Mesenchymal stem cell (in vitro differentiated cells and primary cell): ENCODE measurements at regions not wholly inside any gene's neighbourhood (a gene's known extent, or its start where the extent isn't known, plus 50 kb on each side); places are given as distances from the start of the nearest gene placed in this dataset.
"Not testable (repeated sequence)": the region's sequence is repeated elsewhere in the genome, so short reads cannot be mapped to it uniquely, and the experiment has no call there.

Experiments used
- DNase-seq: peaks from one replicate; pipeline ENCODE4 v3.0.0-alpha.2; 2013
- H2AFZ ChIP-seq: one replicate; pipeline ENCODE4 v1.6.1; 2013; ENCODE audit warnings: low read depth, mild to moderate bottlenecking, control low read depth, inconsistent platforms, low read length, moderate library complexity
- H2AK5ac ChIP-seq: 2 replicates; pipeline ENCODE4 v1.6.1; 2013; ENCODE audit warnings: low read length, moderate library complexity, mild to moderate bottlenecking, inconsistent platforms; ENCODE audit not compliant: severe bottlenecking
- H2BK120ac ChIP-seq: one replicate; pipeline ENCODE4 v1.6.1; 2013; ENCODE audit warnings: low read depth, mild to moderate bottlenecking, inconsistent platforms, low read length, moderate library complexity
- H2BK12ac ChIP-seq, 2 experiments: one replicate each; pipeline ENCODE4 v1.6.1; 2013; ENCODE audit warnings: inconsistent platforms in 2 of 2, low read length in 2 of 2, mild to moderate bottlenecking in 2 of 2, moderate library complexity in 2 of 2, control low read depth in 1 of 2
- H2BK15ac ChIP-seq: one replicate; pipeline ENCODE4 v1.6.1; 2013; ENCODE audit warnings: mild to moderate bottlenecking, low read depth, inconsistent platforms; ENCODE audit not compliant: poor library complexity, severe bottlenecking
- H2BK5ac ChIP-seq: 2 replicates; pipeline ENCODE4 v1.6.1; 2013; ENCODE audit warnings: low read depth, mild to moderate bottlenecking, low read length, control low read depth, inconsistent platforms; ENCODE audit not compliant: poor library complexity, severe bottlenecking
- H3K14ac ChIP-seq, 2 experiments: one replicate each; pipeline ENCODE4 v1.6.1; 2013; ENCODE audit warnings: inconsistent platforms in 2 of 2, low read length in 2 of 2, control low read depth in 1 of 2, mild to moderate bottlenecking in 1 of 2, moderate library complexity in 1 of 2
- H3K18ac ChIP-seq, 2 experiments: one replicate each; pipeline ENCODE4 v1.6.1; 2013; ENCODE audit warnings: inconsistent platforms in 2 of 2, low read length in 2 of 2, control low read depth in 1 of 2, low read depth in 1 of 2, mild to moderate bottlenecking in 1 of 2
- H3K23ac ChIP-seq, 2 experiments: one replicate each; pipeline ENCODE4 v1.6.1; 2013; ENCODE audit warnings: inconsistent platforms in 2 of 2, low read length in 2 of 2, mild to moderate bottlenecking in 2 of 2, moderate library complexity in 2 of 2, control low read depth in 1 of 2
- H3K27ac ChIP-seq: 2 replicates; pipeline ENCODE4 v1.5.1; 2013; ENCODE audit warnings: mild to moderate bottlenecking, moderate library complexity, low read length, control low read depth, inconsistent platforms; ENCODE audit not compliant: poor library complexity, severe bottlenecking
- H3K27me3 ChIP-seq, 2 experiments: 2 replicates each; pipeline versions ENCODE4 v1.6.1 to v1.7.0; 2013; ENCODE audit warnings: low read length in 2 of 2, mild to moderate bottlenecking in 2 of 2, moderate library complexity in 2 of 2, control low read depth in 1 of 2, inconsistent platforms in 1 of 2; ENCODE audit not compliant: control insufficient read depth in 1 of 2, insufficient read depth in 1 of 2
- H3K36me3 ChIP-seq, 2 experiments: 2 replicates each; pipeline versions ENCODE4 v1.6.1 to v1.7.0; 2013; ENCODE audit warnings: low read length in 2 of 2, control low read depth in 1 of 2, inconsistent platforms in 1 of 2, low read depth in 1 of 2, mild to moderate bottlenecking in 1 of 2; ENCODE audit not compliant: insufficient read depth in 2 of 2, control insufficient read depth in 1 of 2
- H3K4ac ChIP-seq, 2 experiments: one replicate each; pipeline ENCODE4 v1.6.1; 2013; ENCODE audit warnings: inconsistent platforms in 2 of 2, low read length in 2 of 2, mild to moderate bottlenecking in 2 of 2, moderate library complexity in 2 of 2, control low read depth in 1 of 2, low read depth in 1 of 2
- H3K4me1 ChIP-seq: 2 replicates; pipeline ENCODE4 v1.6.1; 2013; ENCODE audit warnings: low read depth, low read length, control low read depth; ENCODE audit not compliant: control insufficient read depth, insufficient read depth
- H3K4me2 ChIP-seq: 2 replicates; pipeline ENCODE4 v1.6.1; 2013; ENCODE audit warnings: low read length, mild to moderate bottlenecking, inconsistent platforms; ENCODE audit not compliant: poor library complexity, severe bottlenecking
- H3K4me3 ChIP-seq, 2 experiments: 2 replicates each; pipeline versions ENCODE4 v1.5.1 to v1.7.0; 2013; ENCODE audit warnings: low read length in 2 of 2, mild to moderate bottlenecking in 2 of 2, control low read depth in 1 of 2, low read depth in 1 of 2; ENCODE audit not compliant: insufficient read depth in 1 of 2
- H3K79me1 ChIP-seq: replicated peaks from 2 replicates; pipeline ENCODE4 v1.6.1; 2013; ENCODE audit warnings: mild to moderate bottlenecking, control low read depth, low read length, inconsistent platforms; ENCODE audit not compliant: poor library complexity, severe bottlenecking
- H3K9ac ChIP-seq: 2 replicates; pipeline ENCODE4 v1.7.0; 2013; ENCODE audit warnings: mild to moderate bottlenecking, low read length, moderate library complexity
- H3K9me3 ChIP-seq: 2 replicates; pipeline ENCODE4 v1.7.0; 2013; ENCODE audit warnings: mild to moderate bottlenecking, low read length; ENCODE audit not compliant: control insufficient read depth
- H4K8ac ChIP-seq: one replicate; pipeline ENCODE4 v1.6.1; 2013; ENCODE audit warnings: inconsistent platforms, mild to moderate bottlenecking, low read length, moderate library complexity
- H4K91ac ChIP-seq: one replicate; pipeline ENCODE4 v1.6.1; 2013; ENCODE audit warnings: mild to moderate bottlenecking, low read length, inconsistent platforms
- WGBS: methylation state at CpG from one replicate; pipeline ENCODE4 v1.1.7; 2013; ENCODE audit warnings: mixed read lengths; 5-methylcytosine and 5-hydroxymethylcytosine counted together

DNA sequence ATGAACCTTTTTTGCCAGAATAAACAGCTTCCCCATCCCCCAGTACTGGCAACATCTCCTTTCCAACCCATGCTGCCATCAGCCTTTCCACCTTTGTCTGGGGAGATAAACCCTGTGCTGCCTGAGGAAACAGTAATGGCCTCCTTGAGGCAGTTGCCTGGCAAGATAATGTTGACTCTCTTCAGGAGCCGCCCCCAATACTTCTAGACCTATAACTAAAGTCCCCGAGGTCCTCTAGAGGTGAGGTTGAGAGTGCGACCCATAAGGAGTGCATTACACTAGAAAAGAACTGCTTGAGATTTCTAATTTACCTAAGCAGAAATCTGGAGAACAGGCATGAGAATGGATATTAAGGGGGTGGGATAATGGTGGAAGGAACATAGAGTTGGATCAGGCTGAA lies 963.2 kb upstream of the PCDH7 start:
- Histone ChIP-seq H3K23ac (no peak overlapping the region), H3K9me3 (no peaks in the 10 kb centered on the region), H3K27me3 (no peaks in the 10 kb centered on the region), H2BK15ac (no peak overlapping the region), H2BK5ac (no peak overlapping the region), H3K4me3 (no peak overlapping the region), H2BK120ac (no peak overlapping the region), H3K18ac (no peak overlapping the region), H3K79me1 (no peaks in the 10 kb centered on the region), H4K8ac (no peak overlapping the region), H3K14ac (no peak overlapping the region), H2AFZ (no peak overlapping the region), H3K9ac (no peak overlapping the region), H3K4me2 (no peak overlapping the region), H4K91ac (no peak overlapping the region), H2AK5ac (no peak overlapping the region), H2BK12ac (no peak overlapping the region), H3K4me1 (no peaks in the 10 kb centered on the region), H3K27ac (no peak overlapping the region), H3K36me3 (no peaks in the 10 kb centered on the region), H3K4ac (no peak overlapping the region)
- WGBS = 74% methylated on average over 2 of the region's 3 CpGs
- DNase-seq = no peak

DNA sequence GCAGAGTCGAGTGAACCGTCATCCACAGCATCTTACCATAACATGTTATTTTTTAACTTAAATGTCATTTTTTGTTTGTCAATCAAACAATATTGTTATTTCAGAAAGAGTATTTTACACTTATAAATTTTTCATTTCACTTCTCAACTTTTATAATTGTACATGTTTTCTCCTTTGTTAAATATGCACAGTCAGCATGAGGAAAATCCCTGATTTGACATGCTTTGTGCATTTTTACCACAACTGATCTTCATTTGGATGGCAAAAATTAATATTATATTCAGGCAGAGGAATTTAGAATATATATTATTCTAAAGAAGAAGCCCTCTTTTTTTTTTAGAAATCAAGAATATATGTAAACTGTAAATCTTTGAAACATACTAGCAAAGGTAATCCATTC lies 958.0 kb upstream of the PCDH7 start:
- no peak overlapping the region for H2BK120ac ChIP-seq
- H3K18ac ChIP-seq = no peak overlapping the region
- H3K4me3 ChIP-seq = no peak overlapping the region
- H3K23ac ChIP-seq = no peak overlapping the region
- H3K9ac ChIP-seq = no peak overlapping the region
- H3K79me1 ChIP-seq = no peaks in the 10 kb centered on the region
- DNase-seq = no peak
- H3K14ac ChIP-seq = no peak overlapping the region
- H3K27me3 ChIP-seq = no peaks in the 10 kb centered on the region
- no peaks in the 10 kb centered on the region for H3K36me3 ChIP-seq
- no peak overlapping the region for H3K4me2 ChIP-seq
- H2BK5ac ChIP-seq = no peak overlapping the region
- no peak overlapping the region for H2AFZ ChIP-seq
- H4K8ac ChIP-seq = no peak overlapping the region
- WGBS = 86% methylated on average over 2 of the region's 2 CpGs
- H3K27ac ChIP-seq = no peak overlapping the region
- no peak overlapping the region for H2AK5ac ChIP-seq
- no peak overlapping the region for H4K91ac ChIP-seq
- H3K9me3 ChIP-seq = no peaks in the 10 kb centered on the region
- no peak overlapping the region for H2BK15ac ChIP-seq
- H3K4ac ChIP-seq = no peak overlapping the region
- no peak overlapping the region for H2BK12ac ChIP-seq
- H3K4me1 ChIP-seq = no peaks in the 10 kb centered on the region

DNA sequence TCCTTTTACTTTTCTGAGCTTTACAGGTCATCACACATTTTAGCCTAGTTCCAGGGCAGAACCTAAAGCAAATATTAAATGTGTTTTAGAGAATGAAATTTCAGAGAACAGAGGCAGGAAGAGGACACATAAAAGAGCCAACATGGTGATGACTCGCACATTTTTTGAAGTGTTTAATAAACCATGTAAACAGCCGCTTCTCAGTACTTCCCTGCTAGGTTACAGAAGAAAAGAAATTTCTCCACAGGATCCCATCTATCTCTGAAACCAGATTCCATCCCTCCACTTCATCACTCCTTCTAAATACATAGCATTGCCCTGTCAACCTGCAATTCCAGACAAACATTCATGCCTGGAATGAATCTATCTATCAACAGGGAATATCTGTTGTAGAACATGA lies 949.5 kb upstream of the PCDH7 start:
- H2BK15ac ChIP-seq = no peak overlapping the region
- H3K27me3 ChIP-seq = no peaks in the 10 kb centered on the region
- H3K23ac ChIP-seq = no peak overlapping the region
- H3K9ac ChIP-seq = no peak overlapping the region
- no peak overlapping the region for H2BK120ac ChIP-seq
- no peak overlapping the region for H2AK5ac ChIP-seq
- H4K91ac ChIP-seq = no peak overlapping the region
- H4K8ac ChIP-seq = no peak overlapping the region
- H3K4me3 ChIP-seq = no peak overlapping the region
- H2BK12ac ChIP-seq = no peak overlapping the region
- no peaks in the 10 kb centered on the region for H3K79me1 ChIP-seq
- no peak overlapping the region for H2BK5ac ChIP-seq
- H3K9me3 ChIP-seq = peaks cover 6% of the 10 kb centered on the region
- WGBS = 21% methylated on average over 2 of the region's 2 CpGs
- no peak overlapping the region for H3K14ac ChIP-seq
- no peak overlapping the region for H3K4me2 ChIP-seq
- H3K27ac ChIP-seq = no peak overlapping the region
- no peak overlapping the region for H3K18ac ChIP-seq
- H3K36me3 ChIP-seq = no peaks in the 10 kb centered on the region
- peak; percentile 6 for DNase-seq
- H2AFZ ChIP-seq = no peak overlapping the region
- no peaks in the 10 kb centered on the region for H3K4me1 ChIP-seq
- no peak overlapping the region for H3K4ac ChIP-seq

DNA sequence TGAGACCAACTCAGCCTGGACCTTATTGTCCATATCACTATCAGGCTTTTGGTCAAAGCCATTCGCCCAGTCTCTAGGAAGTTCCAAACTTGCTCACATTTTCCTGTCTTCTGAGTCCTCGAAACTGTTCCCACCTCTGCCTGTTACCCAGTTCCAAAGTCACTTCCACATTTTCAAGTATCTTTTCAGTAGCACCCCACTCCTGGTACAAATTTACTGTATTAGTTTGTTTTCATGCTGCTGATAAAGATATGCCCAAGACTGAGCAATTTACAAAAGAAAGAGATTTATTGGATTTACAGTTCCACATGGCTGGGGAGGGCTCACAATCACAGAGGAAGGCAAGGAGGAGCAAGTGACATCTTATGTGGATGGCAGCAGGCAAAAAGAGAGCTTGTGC lies 932.0 kb upstream of the PCDH7 start:
- H3K9ac ChIP-seq, H3K14ac ChIP-seq, H2AFZ ChIP-seq, H3K27ac ChIP-seq, H4K91ac ChIP-seq, H3K18ac ChIP-seq, H2AK5ac ChIP-seq, H2BK120ac ChIP-seq, H2BK12ac ChIP-seq, H3K4me2 ChIP-seq, H3K27me3 ChIP-seq, H2BK5ac ChIP-seq, H3K4me3 ChIP-seq, H4K8ac ChIP-seq, H3K4ac ChIP-seq, H3K36me3 ChIP-seq, H3K79me1 ChIP-seq, DNase-seq, H2BK15ac ChIP-seq, H3K23ac ChIP-seq, H3K4me1 ChIP-seq: not testable (repeated sequence)
- H3K9me3 ChIP-seq = peaks cover 19% of the 10 kb centered on the region
- WGBS = 64% methylated on average over 2 of the region's 2 CpGs
